K562 (cell line): ENCODE measurements at regions not wholly inside any gene's neighbourhood (a gene's known extent, or its start where the extent isn't known, plus 50 kb on each side); places are given as distances from the start of the nearest gene placed in this dataset.

Experiments used
- ATAC-seq: fragments of 200-7000 bp; cut with Tn5 transposase; 3 replicates; pipeline ENCODE4 v1.9.1; 2020; ENCODE audit warnings: moderate library complexity
- BruUV-seq: library from RNA; stranded (reverse); fragments of 400-500 nt; replicated peaks from 2 replicates; lab custom pipeline; 2021; lab: Mats Ljungman, UMichigan
- CTCF ChIA-PET: fragments of 300-600 bp; formaldehyde crosslinking; extraction: SDS; loops from one replicate; lab custom pipeline; 2021; ENCODE audit warnings: low intra/inter-chr PET ratio; lab: Yijun Ruan, JAX
- POLR2A ChIA-PET: fragments of 300-600, 350-650 bp; sonication (Branson Sonifier 250); formaldehyde crosslinking; extraction: SDS; loops from one replicate; lab custom pipeline; 2021; ENCODE audit warnings: antibody characterized with exemption, inconsistent platforms; lab: Yijun Ruan, JAX
- DNase-seq, 4 experiments: peaks; one replicate each; pipeline versions ENCODE4 v3.0.0 to v3.0.0-alpha.2; 2011 to 2018; ENCODE audit warnings: low spot score in 3 of 4, mixed read lengths in 3 of 4; ENCODE audit errors: extremely low read depth in 1 of 4
- FAIRE-seq: peaks from 2 replicates; lab custom pipeline; 2011; peaks lifted over from hg19 to GRCh38; lab: Jason Lieb, UNC
- H2AFZ ChIP-seq: 2 replicates; pipeline ENCODE4 v1.6.0; 2011; ENCODE audit warnings: low read depth, low read length, control low read depth, inconsistent platforms
- H3K27ac ChIP-seq: fragments of 200-600 bp; 3 replicates; pipeline ENCODE4 v1.8.0; 2011; ENCODE audit warnings: low read depth, mild to moderate bottlenecking, control low read depth, inconsistent platforms, low read length, moderate library complexity, mixed read lengths; ENCODE audit errors: extremely low read depth
- H3K27me3 ChIP-seq, 2 experiments: fragments of 300-600 bp in 1 of 2; 2 replicates in 1 of 2; 3 replicates in 1 of 2; pipeline versions ENCODE4 v1.6.0 to v1.8.0; 2011; ENCODE audit warnings: inconsistent platforms in 2 of 2, low read length in 2 of 2, mild to moderate bottlenecking in 1 of 2, mixed read lengths in 1 of 2, moderate library complexity in 1 of 2; ENCODE audit not compliant: control insufficient read depth in 2 of 2, insufficient read depth in 2 of 2
- H3K36me3 ChIP-seq: fragments of 300-600 bp; 3 replicates; pipeline ENCODE4 v1.8.0; 2011; ENCODE audit warnings: mild to moderate bottlenecking, low read length, inconsistent platforms; ENCODE audit not compliant: control insufficient read depth, insufficient read depth
- H3K4me1 ChIP-seq, 2 experiments: fragments of 200-600 bp in 1 of 2; replicated peaks in 1 of 2; 2 replicates in 1 of 2; 3 replicates in 1 of 2; pipeline versions ENCODE4 v1.5.1 to v1.8.0; 2011; ENCODE audit warnings: inconsistent platforms in 2 of 2, low read length in 2 of 2, mild to moderate bottlenecking in 1 of 2, mixed read lengths in 1 of 2, moderate library complexity in 1 of 2; ENCODE audit not compliant: control insufficient read depth in 2 of 2, insufficient read depth in 2 of 2
- H3K4me2 ChIP-seq: 2 replicates; pipeline ENCODE4 v1.6.1; 2011; ENCODE audit warnings: low read length, control low read depth, inconsistent platforms, mixed read lengths; ENCODE audit not compliant: insufficient read depth
- H3K4me3 ChIP-seq: fragments of 200-600 bp; sonication (generic), shearing (Covaris generic); 2 replicates; pipeline ENCODE4 v1.5.1; 2016; ENCODE audit warnings: control low read depth, inconsistent platforms
- H3K79me2 ChIP-seq: fragments of 200-600 bp; 3 replicates; pipeline ENCODE4 v1.8.0; 2011; ENCODE audit warnings: low read length, inconsistent platforms; ENCODE audit not compliant: control insufficient read depth, insufficient read depth
- H3K9ac ChIP-seq, 2 experiments: 2 replicates each; pipeline versions ENCODE4 v1.6.0 to v1.6.1; 2011; ENCODE audit warnings: low read depth in 2 of 2, low read length in 2 of 2, control low read depth in 1 of 2, inconsistent platforms in 1 of 2, mild to moderate bottlenecking in 1 of 2, mixed read lengths in 1 of 2; ENCODE audit not compliant: insufficient read depth in 1 of 2
- H3K9me1 ChIP-seq: one replicate; pipeline ENCODE4 v1.6.0; 2011; ENCODE audit warnings: inconsistent platforms, mild to moderate bottlenecking, low read length, moderate library complexity; ENCODE audit not compliant: control insufficient read depth, insufficient read depth
- H3K9me3 ChIP-seq: replicated peaks from 2 replicates; pipeline ENCODE4 v1.5.1; 2011; ENCODE audit warnings: low read depth, low read length, inconsistent platforms; ENCODE audit not compliant: control insufficient read depth, insufficient read depth
- H4K20me1 ChIP-seq: replicated peaks from 2 replicates; pipeline ENCODE4 v1.6.1; 2011; ENCODE audit warnings: low read length, inconsistent platforms, mixed read lengths; ENCODE audit not compliant: control insufficient read depth, insufficient read depth
- ARID1B ChIP-seq: fragments of 450-650 bp; IDR thresholded peaks from 2 replicates; pipeline ENCODE4 v1.6.1; 2016; ENCODE audit warnings: antibody characterized with exemption, mild to moderate bottlenecking, inconsistent platforms
- CHCHD3 ChIP-seq: fragments of 250-450 bp; sonication (Bioruptor Pico); IDR thresholded peaks from 2 replicates; pipeline ENCODE4 v2.1.2; 2022; ENCODE audit warnings: mild to moderate bottlenecking
- CTBP1 ChIP-seq: fragments of 450-650 bp; IDR thresholded peaks from 2 replicates; pipeline ENCODE4 v1.6.1; 2016; ENCODE audit warnings: borderline replicate concordance
- HNRNPH1 ChIP-seq: fragments of 200-400 bp; formaldehyde crosslinking; optimal IDR thresholded peaks from 2 replicates; pipeline ENCODE3; 2017; ENCODE audit warnings: low read depth, mild to moderate bottlenecking, low read length, moderate library complexity
- MTA1 ChIP-seq: fragments of 450-650 bp; IDR thresholded peaks from 2 replicates; pipeline ENCODE4 v1.6.1; 2017; ENCODE audit warnings: borderline replicate concordance
- RCOR1 ChIP-seq, 2 experiments: IDR thresholded peaks; 2 replicates each; pipeline ENCODE4 v1.6.1; 2012; ENCODE audit warnings: low read depth in 2 of 2, low read length in 2 of 2, borderline replicate concordance in 1 of 2, improper control_type of control experiment in 1 of 2
- SREBF2 ChIP-seq: sonication (generic); formaldehyde crosslinking; IDR thresholded peaks from 2 replicates; pipeline ENCODE4 v1.4.0; 2020; ENCODE audit warnings: mild to moderate bottlenecking, missing genetic modification reagents
- ZBTB17 ChIP-seq: fragments of 450-650 bp; formaldehyde crosslinking; IDR thresholded peaks from 2 replicates; pipeline ENCODE4 v1.4.0; 2020; ENCODE audit warnings: mild to moderate bottlenecking
- ZFX ChIP-seq: sonication (generic); formaldehyde crosslinking; IDR thresholded peaks from 2 replicates; pipeline ENCODE4 v1.8.0; 2022; ENCODE audit warnings: mild to moderate bottlenecking, missing genetic modification reagents, moderate library complexity
- ZNF174 ChIP-seq: fragments of 250-450 bp; sonication (Bioruptor Pico); IDR thresholded peaks from 2 replicates; pipeline ENCODE4 v1.4.0; 2020; ENCODE audit warnings: mild to moderate bottlenecking
- ZNF24 ChIP-seq: fragments of 450-650 bp; IDR thresholded peaks from 2 replicates; pipeline ENCODE4 v1.6.1; 2016
- ZNF354B ChIP-seq: fragments of 250-450 bp; sonication (Bioruptor Pico); IDR thresholded peaks from 2 replicates; pipeline ENCODE4 v1.4.0; 2020
- WGBS: fragments of 100-300 bp; shearing (Covaris generic); methylation state at CpG from one replicate; pipeline ENCODE4 v1.1.6; 2016; ENCODE audit warnings: low coverage, mixed read lengths; ENCODE audit not compliant: insufficient coverage; ENCODE audit errors: missing lambda C conversion rate; 5-methylcytosine and 5-hydroxymethylcytosine counted together
- in situ Hi-C: fragments of 300-500 bp; cut with MboI; formaldehyde crosslinking; loops from 4 replicates; pipeline ENCODE4 v1.15.0; 2018; ENCODE audit warnings: inconsistent platforms, mixed read lengths
- intact Hi-C: fragments of 100-400 bp; cut with micrococcal nuclease; formaldehyde crosslinking; loops from 2 replicates; pipeline ENCODE4 v1.14.2; 2022
- TF ChIP-seq, protein P1 (sequence below): sonication (generic); formaldehyde crosslinking; IDR thresholded peaks from 2 replicates; pipeline ENCODE4 v1.8.1; 2023; ENCODE audit warnings: mild to moderate bottlenecking, missing genetic modification reagents

DNA sequence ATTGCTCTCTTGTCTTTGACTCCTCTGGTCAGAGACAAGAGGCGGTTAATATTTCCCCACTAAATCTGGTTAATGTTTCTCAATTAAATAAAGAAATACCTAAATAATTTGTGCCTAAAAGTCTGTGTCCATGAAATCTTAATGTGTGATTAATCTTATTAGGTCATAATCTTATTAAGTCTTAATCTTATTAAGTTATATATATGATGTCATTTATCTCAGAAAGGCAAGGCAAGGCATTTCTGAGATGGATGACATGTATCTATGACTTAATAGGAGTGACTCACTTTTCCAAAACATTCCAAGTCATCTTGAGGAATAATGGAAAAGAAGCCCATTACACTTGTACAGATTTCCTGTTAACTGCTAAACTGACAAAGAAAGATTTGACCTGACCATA, 74.7 kb downstream of the TRAM1L1 start:
- Histone ChIP-seq H3K9me3 (no peaks in the 10 kb centered on the region), H3K4me3 (no peak overlapping the region), H3K4me2 (no peak overlapping the region), H4K20me1 (no peaks in the 10 kb centered on the region), H3K9ac (no peak overlapping the region), H3K79me2 (no peaks in the 10 kb centered on the region), H2AFZ (no peak overlapping the region), H3K27ac (no peak overlapping the region), H3K9me1 (no peaks in the 10 kb centered on the region), H3K27me3 (no peaks in the 10 kb centered on the region), H3K4me1 (no peaks in the 10 kb centered on the region), H3K36me3 (no peaks in the 10 kb centered on the region)
- no TSS peak for BruUV-seq
- WGBS: 0% methylated on average over 1 of the region's 1 CpG
- intact Hi-C loops (no loop called here), in situ Hi-C loops (no loop called here)
- TF ChIP-seq ARID1B (no peak), ZBTB17 (CRISPR knock-in tag) (no peak), CTBP1 (no peak), ZNF354B (CRISPR knock-in tag) (no peak), HNRNPH1 (no peak), RCOR1 (IDR thresholded peaks at IDR 0.05; ENCODE audit: borderline replicate concordance in 1 of 2, low read depth in 2 of 2, low read length in 2 of 2) (no peak), CHCHD3 (no peak), ZNF174 (no peak), MTA1 (no peak), SREBF2 (CRISPR knock-in tag) (no peak), ZNF24 (no peak), ZFX (no peak)
- TF ChIP-seq, protein P1, sequence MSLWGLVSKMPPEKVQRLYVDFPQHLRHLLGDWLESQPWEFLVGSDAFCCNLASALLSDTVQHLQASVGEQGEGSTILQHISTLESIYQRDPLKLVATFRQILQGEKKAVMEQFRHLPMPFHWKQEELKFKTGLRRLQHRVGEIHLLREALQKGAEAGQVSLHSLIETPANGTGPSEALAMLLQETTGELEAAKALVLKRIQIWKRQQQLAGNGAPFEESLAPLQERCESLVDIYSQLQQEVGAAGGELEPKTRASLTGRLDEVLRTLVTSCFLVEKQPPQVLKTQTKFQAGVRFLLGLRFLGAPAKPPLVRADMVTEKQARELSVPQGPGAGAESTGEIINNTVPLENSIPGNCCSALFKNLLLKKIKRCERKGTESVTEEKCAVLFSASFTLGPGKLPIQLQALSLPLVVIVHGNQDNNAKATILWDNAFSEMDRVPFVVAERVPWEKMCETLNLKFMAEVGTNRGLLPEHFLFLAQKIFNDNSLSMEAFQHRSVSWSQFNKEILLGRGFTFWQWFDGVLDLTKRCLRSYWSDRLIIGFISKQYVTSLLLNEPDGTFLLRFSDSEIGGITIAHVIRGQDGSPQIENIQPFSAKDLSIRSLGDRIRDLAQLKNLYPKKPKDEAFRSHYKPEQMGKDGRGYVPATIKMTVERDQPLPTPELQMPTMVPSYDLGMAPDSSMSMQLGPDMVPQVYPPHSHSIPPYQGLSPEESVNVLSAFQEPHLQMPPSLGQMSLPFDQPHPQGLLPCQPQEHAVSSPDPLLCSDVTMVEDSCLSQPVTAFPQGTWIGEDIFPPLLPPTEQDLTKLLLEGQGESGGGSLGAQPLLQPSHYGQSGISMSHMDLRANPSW: no peak
- ChIA-PET CTCF (no interaction called here), POLR2A (no interaction called here)
- DNase-seq: no peak
- no peak for ATAC-seq
- FAIRE-seq: no peak
